Prostate gland (tissue), 2 donors: ENCODE measurements at regions not wholly inside any gene's neighbourhood (a gene's known extent, or its start where the extent isn't known, plus 50 kb on each side); places are given as distances from the start of the nearest gene placed in this dataset.

Experiments used
- POLR2A ChIP-seq: fragments of 450-650 bp; IDR thresholded peaks from one replicate; pipeline ENCODE4 v1.6.1; 2016; ENCODE audit warnings: antibody characterized with exemption, mild to moderate bottlenecking
- TF ChIP-seq, protein P1 (sequence below), 4 experiments: fragments of 200-600 bp in 2 of 4; fragments of 450-650 bp in 2 of 4; sonication (generic) in 2 of 4; IDR thresholded peaks; 1 replicate in 3 of 4; 2 replicates in 1 of 4; pipeline ENCODE4 v1.5.1; 2016 to 2019; ENCODE audit warnings: antibody characterized with exemption in 4 of 4, mild to moderate bottlenecking in 2 of 4, moderate library complexity in 2 of 4

DNA sequence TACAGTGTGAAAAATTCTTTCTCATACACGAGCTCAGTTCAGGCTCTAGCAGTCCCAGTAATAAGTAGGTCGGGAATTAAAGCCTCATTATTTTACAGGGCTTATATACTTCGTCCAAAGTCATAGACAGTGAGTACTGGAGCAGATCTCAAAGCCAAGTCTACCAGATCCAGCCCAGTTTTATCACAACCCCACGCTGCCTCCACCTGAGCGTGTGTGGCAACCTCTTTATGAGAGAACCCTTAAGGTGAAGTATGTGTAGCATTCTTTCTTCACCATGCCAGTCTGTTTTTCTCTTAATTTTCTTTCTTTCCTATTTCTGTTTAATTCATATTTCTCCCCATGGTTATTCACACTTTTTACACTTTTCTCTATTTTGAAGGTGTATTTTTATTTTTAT is 574.6 kb upstream of the ARPP21 start:
- TF ChIP-seq POLR2A = no peak
- TF ChIP-seq, protein P1, sequence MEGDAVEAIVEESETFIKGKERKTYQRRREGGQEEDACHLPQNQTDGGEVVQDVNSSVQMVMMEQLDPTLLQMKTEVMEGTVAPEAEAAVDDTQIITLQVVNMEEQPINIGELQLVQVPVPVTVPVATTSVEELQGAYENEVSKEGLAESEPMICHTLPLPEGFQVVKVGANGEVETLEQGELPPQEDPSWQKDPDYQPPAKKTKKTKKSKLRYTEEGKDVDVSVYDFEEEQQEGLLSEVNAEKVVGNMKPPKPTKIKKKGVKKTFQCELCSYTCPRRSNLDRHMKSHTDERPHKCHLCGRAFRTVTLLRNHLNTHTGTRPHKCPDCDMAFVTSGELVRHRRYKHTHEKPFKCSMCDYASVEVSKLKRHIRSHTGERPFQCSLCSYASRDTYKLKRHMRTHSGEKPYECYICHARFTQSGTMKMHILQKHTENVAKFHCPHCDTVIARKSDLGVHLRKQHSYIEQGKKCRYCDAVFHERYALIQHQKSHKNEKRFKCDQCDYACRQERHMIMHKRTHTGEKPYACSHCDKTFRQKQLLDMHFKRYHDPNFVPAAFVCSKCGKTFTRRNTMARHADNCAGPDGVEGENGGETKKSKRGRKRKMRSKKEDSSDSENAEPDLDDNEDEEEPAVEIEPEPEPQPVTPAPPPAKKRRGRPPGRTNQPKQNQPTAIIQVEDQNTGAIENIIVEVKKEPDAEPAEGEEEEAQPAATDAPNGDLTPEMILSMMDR (IDR thresholded peaks at IDR 0.05) = no peak
